ENCODE measurements at regions not wholly inside any gene's neighbourhood (a gene's known extent, or its start where the extent isn't known, plus 50 kb on each side); places are given as distances from the start of the nearest gene placed in this dataset.

- Histone ChIP-seq H3K9me3 (ENCODE audit: low read depth) (no peaks in the 10 kb centered on the region), H3K27me3 (no peaks in the 10 kb centered on the region), H4K20me1 (ENCODE audit: insufficient read depth, poor library complexity, severe bottlenecking) (no peaks in the 10 kb centered on the region), H3K9me2 (replicated peaks; ENCODE audit: insufficient read depth) (no peaks in the 10 kb centered on the region), H3K79me2 (no peaks in the 10 kb centered on the region), H2AFZ (no peak overlapping the region), H3K4me3 (no peak overlapping the region), H3K27ac (peak overlapping the region; percentile 1), H3K36me3 (replicated peaks; ENCODE audit: insufficient read depth, low read depth) (no peaks in the 10 kb centered on the region), H3K4me2 (peak overlapping the region; percentile 24), H3K4me1 (ENCODE audit: insufficient read depth) (peaks cover 13% of the 10 kb centered on the region)
- WGBS (ENCODE audit: low lambda C conversion rate, missing lambda C conversion rate): 66% methylated on average over 15 of the region's 15 CpGs
- no peak for DNase-seq (ENCODE audit: low spot score)
- TF ChIP-seq EZH2phosphoT487 (IDR thresholded peaks at IDR 0.05; ENCODE audit: low read depth, severe bottlenecking, unreplicated experiment) (no peak), CTCF (IDR thresholded peaks at IDR 0.05; ENCODE audit: poor library complexity) (no peak), EZH2 (IDR thresholded peaks at IDR 0.05; ENCODE audit: borderline replicate concordance) (no peak)
Observed at GRCh38 chr21:36640721-36641244, 58.1 kb upstream of the SIM2 start.

GRCh38 chr21:36641346-36641745, 57.6 kb upstream of the SIM2 start:
- H3K4me2 ChIP-seq: no peak overlapping the region
- no peak overlapping the region for H2AFZ ChIP-seq
- H3K9me3 ChIP-seq (ENCODE audit: low read depth): no peaks in the 10 kb centered on the region
- H3K79me2 ChIP-seq: no peaks in the 10 kb centered on the region
- H3K27me3 ChIP-seq: no peaks in the 10 kb centered on the region
- H3K27ac ChIP-seq: no peak overlapping the region
- H4K20me1 ChIP-seq (ENCODE audit: insufficient read depth, poor library complexity, severe bottlenecking): no peaks in the 10 kb centered on the region
- no peaks in the 10 kb centered on the region for H3K36me3 ChIP-seq (replicated peaks; ENCODE audit: insufficient read depth, low read depth)
- no peak for DNase-seq (ENCODE audit: low spot score)
- H3K4me3 ChIP-seq: no peak overlapping the region
- H3K9me2 ChIP-seq (replicated peaks; ENCODE audit: insufficient read depth): no peaks in the 10 kb centered on the region
- H3K4me1 ChIP-seq (ENCODE audit: insufficient read depth): peaks cover 13% of the 10 kb centered on the region
- whole genome bisulfite sequencing (ENCODE audit: low lambda C conversion rate, missing lambda C conversion rate): 95% methylated on average over 1 of the region's 1 CpG
- TF ChIP-seq CTCF (IDR thresholded peaks at IDR 0.05; ENCODE audit: poor library complexity) (no peak), EZH2 (IDR thresholded peaks at IDR 0.05; ENCODE audit: borderline replicate concordance) (no peak), EZH2phosphoT487 (IDR thresholded peaks at IDR 0.05; ENCODE audit: low read depth, severe bottlenecking, unreplicated experiment) (no peak)

GRCh38 chr21:36641886-36642285, 57.0 kb upstream of the SIM2 start:
- H4K20me1 ChIP-seq (ENCODE audit: insufficient read depth, poor library complexity, severe bottlenecking): no peaks in the 10 kb centered on the region
- no peak for TF ChIP-seq EZH2phosphoT487 (IDR thresholded peaks at IDR 0.05; ENCODE audit: low read depth, severe bottlenecking, unreplicated experiment)
- no peak for TF ChIP-seq CTCF (IDR thresholded peaks at IDR 0.05; ENCODE audit: poor library complexity)
- no peak for TF ChIP-seq EZH2 (IDR thresholded peaks at IDR 0.05; ENCODE audit: borderline replicate concordance)
- H3K36me3 ChIP-seq (replicated peaks; ENCODE audit: insufficient read depth, low read depth): no peaks in the 10 kb centered on the region
- H3K4me3 ChIP-seq: no peak overlapping the region
- H3K9me3 ChIP-seq (ENCODE audit: low read depth): no peaks in the 10 kb centered on the region
- WGBS (ENCODE audit: low lambda C conversion rate, missing lambda C conversion rate): 92% methylated on average over 9 of the region's 9 CpGs
- no peak overlapping the region for H3K4me2 ChIP-seq
- DNase-seq (ENCODE audit: low spot score): no peak
- no peaks in the 10 kb centered on the region for H3K27me3 ChIP-seq
- no peaks in the 10 kb centered on the region for H3K9me2 ChIP-seq (replicated peaks; ENCODE audit: insufficient read depth)
- H2AFZ ChIP-seq: no peak overlapping the region
- H3K79me2 ChIP-seq: no peaks in the 10 kb centered on the region
- H3K4me1 ChIP-seq (ENCODE audit: insufficient read depth): peaks cover 13% of the 10 kb centered on the region
- no peak overlapping the region for H3K27ac ChIP-seq

- Histone ChIP-seq H3K79me2 (no peaks in the 10 kb centered on the region), H3K36me3 (replicated peaks; ENCODE audit: insufficient read depth, low read depth) (no peaks in the 10 kb centered on the region), H3K27me3 (no peaks in the 10 kb centered on the region), H4K20me1 (ENCODE audit: insufficient read depth, poor library complexity, severe bottlenecking) (no peaks in the 10 kb centered on the region), H3K4me2 (no peak overlapping the region), H2AFZ (no peak overlapping the region), H3K9me3 (ENCODE audit: low read depth) (no peaks in the 10 kb centered on the region), H3K27ac (no peak overlapping the region), H3K4me3 (no peak overlapping the region), H3K4me1 (ENCODE audit: insufficient read depth) (peaks cover 17% of the 10 kb centered on the region), H3K9me2 (replicated peaks; ENCODE audit: insufficient read depth) (no peaks in the 10 kb centered on the region)
- DNase-seq (ENCODE audit: low spot score): no peak
- TF ChIP-seq CTCF (IDR thresholded peaks at IDR 0.05; ENCODE audit: poor library complexity) (no peak), EZH2 (IDR thresholded peaks at IDR 0.05; ENCODE audit: borderline replicate concordance) (no peak)
- 93% methylated on average over 4 of the region's 4 CpGs for WGBS (ENCODE audit: low lambda C conversion rate, missing lambda C conversion rate)
Observed at GRCh38 chr21:36642777-36643176, 56.1 kb upstream of the SIM2 start.
